ENCODE measurements at regions not wholly inside any gene's neighbourhood (a gene's known extent, or its start where the extent isn't known, plus 50 kb on each side); places are given as distances from the start of the nearest gene placed in this dataset.

GRCh38 chr2:223475901-223476300, 126.3 kb downstream of the SCG2 start:
- Mint-ChIP-seq H3K9me3 (no peaks in the 10 kb centered on the region), H3K36me3 (ENCODE audit: low read depth) (no peaks in the 10 kb centered on the region), H3K27ac (no peak overlapping the region), H3K27me3 (ENCODE audit: insufficient read depth) (no peaks in the 10 kb centered on the region; the same call in 1 of the 2 replicates), H3K4me3 (no peak overlapping the region), H3K4me1 (ENCODE audit: low read depth) (peaks cover 11% of the 10 kb centered on the region)
- no peak for DNase-seq
- no peak for TF ChIP-seq CTCF (IDR thresholded peaks at IDR 0.05)

GRCh38 chr2:223477318-223477717, 124.8 kb downstream of the SCG2 start:
- TF ChIP-seq CTCF (IDR thresholded peaks at IDR 0.05), result no peak
- Mint-ChIP-seq H3K27ac (no peak overlapping the region), H3K9me3 (no peaks in the 10 kb centered on the region), H3K36me3 (ENCODE audit: low read depth) (no peaks in the 10 kb centered on the region), H3K4me3 (no peak overlapping the region), H3K4me1 (ENCODE audit: low read depth) (peaks cover 11% of the 10 kb centered on the region), H3K27me3 (ENCODE audit: insufficient read depth) (no peaks in the 10 kb centered on the region; the same call in 1 of the 2 replicates)
- no peak for DNase-seq

- peaks cover 2% of the 10 kb centered on the region for H3K27me3 Mint-ChIP-seq (ENCODE audit: insufficient read depth)
- no peak for DNase-seq
- H3K27ac Mint-ChIP-seq, result no peak overlapping the region
- TF ChIP-seq CTCF (IDR thresholded peaks at IDR 0.05), result no peak
- H3K36me3 Mint-ChIP-seq (ENCODE audit: low read depth), result no peaks in the 10 kb centered on the region
- no peaks in the 10 kb centered on the region for H3K9me3 Mint-ChIP-seq
- no peak overlapping the region for H3K4me3 Mint-ChIP-seq
- peaks cover 22% of the 10 kb centered on the region for H3K4me1 Mint-ChIP-seq (ENCODE audit: low read depth)
These were observed 120.7 kb downstream of the SCG2 start for GRCh38 chr2:223481486-223481885.

- no peak for DNase-seq
- no peak for TF ChIP-seq CTCF (IDR thresholded peaks at IDR 0.05)
- Mint-ChIP-seq H3K4me1 (ENCODE audit: low read depth) (peaks cover 49% of the 10 kb centered on the region), H3K36me3 (ENCODE audit: low read depth) (peaks cover 19% of the 10 kb centered on the region), H3K27ac (no peak overlapping the region), H3K4me3 (no peak overlapping the region), H3K27me3 (ENCODE audit: insufficient read depth) (peaks cover 2% of the 10 kb centered on the region), H3K9me3 (peaks cover 12% of the 10 kb centered on the region)
These were observed 115.4 kb downstream of the SCG2 start for GRCh38 chr2:223486751-223487150.

- peaks cover 12% of the 10 kb centered on the region for H3K9me3 Mint-ChIP-seq
- H3K27ac Mint-ChIP-seq, result peak overlapping the region; percentile 58
- TF ChIP-seq CTCF (IDR thresholded peaks at IDR 0.05), result no peak
- H3K36me3 Mint-ChIP-seq (ENCODE audit: low read depth), result peaks cover 23% of the 10 kb centered on the region
- peaks cover 55% of the 10 kb centered on the region for H3K4me1 Mint-ChIP-seq (ENCODE audit: low read depth)
- H3K4me3 Mint-ChIP-seq, result no peak overlapping the region
- H3K27me3 Mint-ChIP-seq (ENCODE audit: insufficient read depth), result peaks cover 2% of the 10 kb centered on the region
- DNase-seq, result no peak
These were observed 114.8 kb downstream of the SCG2 start for GRCh38 chr2:223487214-223487846.

Measured in HFFc6 (cell line).